Middle frontal gyrus (tissue), 1 donor: ENCODE measurements at regions not wholly inside any gene's neighbourhood (a gene's known extent, or its start where the extent isn't known, plus 50 kb on each side); places are given as distances from the start of the nearest gene placed in this dataset.
A peak's percentile ranks its signal among the peaks of the same experiment; 100 is the strongest.
"Not testable (repeated sequence)": the region's sequence is repeated elsewhere in the genome, so short reads cannot be mapped to it uniquely, and the experiment has no call there.

Experiments
- DNase-seq: peaks from one replicate; pipeline ENCODE4 v3.0.0-alpha.2; 2015; ENCODE audit warnings: low spot score; ENCODE audit errors: extremely low spot score

- DNase-seq: no peak
Measured at GRCh38 chr19:13712767-13713201, 51.5 kb upstream of the MRI1 start.

- DNase-seq: no peak
Measured at GRCh38 chr19:13707915-13708314, 56.4 kb upstream of the MRI1 start.

GRCh38 chr19:13705928-13706447, 58.3 kb upstream of the MRI1 start:
- no peak for DNase-seq

- DNase-seq: no peak
Measured at GRCh38 chr19:13705201-13705600, 59.1 kb upstream of the MRI1 start.

- DNase-seq: no peak
Measured at GRCh38 chr19:13701624-13702023, 62.7 kb upstream of the MRI1 start.

GRCh38 chr19:13700621-13701020, 63.7 kb upstream of the MRI1 start:
- no peak for DNase-seq

- DNase-seq: no peak
Measured at GRCh38 chr19:13699786-13700185, 64.5 kb upstream of the MRI1 start.

- DNase-seq: no peak
Measured at GRCh38 chr19:13696839-13697238, 67.5 kb upstream of the MRI1 start.

GRCh38 chr19:13693889-13694288, 70.4 kb upstream of the MRI1 start:
- no peak for DNase-seq

GRCh38 chr19:13691569-13692435, 72.5 kb upstream of the MRI1 start:
- DNase-seq: peak; percentile 65

- DNase-seq: no peak
Measured at GRCh38 chr19:13689085-13689484, 75.2 kb upstream of the MRI1 start.

GRCh38 chr19:13684021-13684420, 80.3 kb upstream of the MRI1 start:
- DNase-seq: no peak

- no peak for DNase-seq
Measured at GRCh38 chr19:13681509-13681908, 82.8 kb upstream of the MRI1 start.

- not testable (repeated sequence) for DNase-seq
Measured at GRCh38 chr19:13680708-13681360, 83.5 kb upstream of the MRI1 start.

GRCh38 chr19:13676967-13677366, 87.4 kb upstream of the MRI1 start:
- not testable (repeated sequence) for DNase-seq

- DNase-seq: not testable (repeated sequence)
Measured at GRCh38 chr19:13672480-13673175, 91.7 kb upstream of the MRI1 start.

GRCh38 chr19:13670846-13671245, 93.5 kb upstream of the MRI1 start:
- DNase-seq: no peak

GRCh38 chr19:13669780-13670355, 94.5 kb upstream of the MRI1 start:
- peak; percentile 31 for DNase-seq

GRCh38 chr19:13668964-13669363, 95.4 kb upstream of the MRI1 start:
- no peak for DNase-seq

GRCh38 chr19:13666165-13666564, 98.2 kb upstream of the MRI1 start:
- DNase-seq: no peak

GRCh38 chr19:13665125-13665905, 99.0 kb upstream of the MRI1 start:
- DNase-seq: no peak
